HL-60 (cell line): ENCODE measurements at regions not wholly inside any gene's neighbourhood (a gene's known extent, or its start where the extent isn't known, plus 50 kb on each side); places are given as distances from the start of the nearest gene placed in this dataset.

Source experiments
- GABPA ChIP-seq: IDR thresholded peaks from 2 replicates; pipeline ENCODE4 v1.6.1; 2012; ENCODE audit warnings: low read depth
- POLR2AphosphoS5 ChIP-seq: IDR thresholded peaks from 2 replicates; pipeline ENCODE4 v1.6.1; 2012; ENCODE audit warnings: low read depth
- SPI1 ChIP-seq: IDR thresholded peaks from 2 replicates; pipeline ENCODE4 v1.6.1; 2012; ENCODE audit warnings: low read depth, mild to moderate bottlenecking, borderline replicate concordance
- TF ChIP-seq, protein P1 (sequence below): IDR thresholded peaks from one replicate; pipeline ENCODE4 v1.5.1; 2011; ENCODE audit warnings: low read length, control low read depth, inconsistent platforms; ENCODE audit not compliant: insufficient read depth
- TF ChIP-seq, protein P2 (sequence below): IDR thresholded peaks from 2 replicates; pipeline ENCODE4 v1.6.1; 2012; ENCODE audit warnings: low read depth; ENCODE audit not compliant: insufficient replicate concordance

DNA sequence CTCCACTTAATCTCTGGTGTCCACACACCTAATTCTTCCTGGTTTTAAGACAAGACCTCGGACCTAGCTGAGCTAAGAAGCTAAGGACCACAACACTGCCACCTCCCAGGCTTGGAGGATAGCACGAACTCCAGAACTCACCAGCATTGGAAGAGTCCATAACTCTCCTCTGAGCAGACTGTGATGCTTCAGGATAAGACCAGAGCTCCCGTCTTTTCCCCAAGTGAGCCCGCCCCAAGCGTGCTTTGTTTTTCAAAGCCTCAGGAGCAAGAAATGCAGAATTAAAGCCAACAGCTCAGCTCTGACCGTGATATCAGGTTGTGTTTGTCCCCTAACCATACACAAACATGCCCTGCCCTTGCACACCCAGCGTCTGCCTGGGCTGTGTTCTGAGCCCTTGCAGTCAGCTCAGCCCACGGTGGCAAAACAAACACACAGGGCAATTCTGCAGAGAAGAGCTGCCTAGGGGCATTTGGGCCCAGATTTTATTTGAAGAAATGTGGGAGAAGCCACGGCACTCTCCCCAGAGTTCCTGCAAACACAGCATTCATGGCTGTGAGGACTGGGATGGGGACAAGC lies 145.4 kb downstream of the WDR11 start:
- TF ChIP-seq, protein P1, sequence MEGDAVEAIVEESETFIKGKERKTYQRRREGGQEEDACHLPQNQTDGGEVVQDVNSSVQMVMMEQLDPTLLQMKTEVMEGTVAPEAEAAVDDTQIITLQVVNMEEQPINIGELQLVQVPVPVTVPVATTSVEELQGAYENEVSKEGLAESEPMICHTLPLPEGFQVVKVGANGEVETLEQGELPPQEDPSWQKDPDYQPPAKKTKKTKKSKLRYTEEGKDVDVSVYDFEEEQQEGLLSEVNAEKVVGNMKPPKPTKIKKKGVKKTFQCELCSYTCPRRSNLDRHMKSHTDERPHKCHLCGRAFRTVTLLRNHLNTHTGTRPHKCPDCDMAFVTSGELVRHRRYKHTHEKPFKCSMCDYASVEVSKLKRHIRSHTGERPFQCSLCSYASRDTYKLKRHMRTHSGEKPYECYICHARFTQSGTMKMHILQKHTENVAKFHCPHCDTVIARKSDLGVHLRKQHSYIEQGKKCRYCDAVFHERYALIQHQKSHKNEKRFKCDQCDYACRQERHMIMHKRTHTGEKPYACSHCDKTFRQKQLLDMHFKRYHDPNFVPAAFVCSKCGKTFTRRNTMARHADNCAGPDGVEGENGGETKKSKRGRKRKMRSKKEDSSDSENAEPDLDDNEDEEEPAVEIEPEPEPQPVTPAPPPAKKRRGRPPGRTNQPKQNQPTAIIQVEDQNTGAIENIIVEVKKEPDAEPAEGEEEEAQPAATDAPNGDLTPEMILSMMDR, result no peak
- TF ChIP-seq GABPA, result no peak
- no peak for TF ChIP-seq SPI1
- TF ChIP-seq, protein P2, sequence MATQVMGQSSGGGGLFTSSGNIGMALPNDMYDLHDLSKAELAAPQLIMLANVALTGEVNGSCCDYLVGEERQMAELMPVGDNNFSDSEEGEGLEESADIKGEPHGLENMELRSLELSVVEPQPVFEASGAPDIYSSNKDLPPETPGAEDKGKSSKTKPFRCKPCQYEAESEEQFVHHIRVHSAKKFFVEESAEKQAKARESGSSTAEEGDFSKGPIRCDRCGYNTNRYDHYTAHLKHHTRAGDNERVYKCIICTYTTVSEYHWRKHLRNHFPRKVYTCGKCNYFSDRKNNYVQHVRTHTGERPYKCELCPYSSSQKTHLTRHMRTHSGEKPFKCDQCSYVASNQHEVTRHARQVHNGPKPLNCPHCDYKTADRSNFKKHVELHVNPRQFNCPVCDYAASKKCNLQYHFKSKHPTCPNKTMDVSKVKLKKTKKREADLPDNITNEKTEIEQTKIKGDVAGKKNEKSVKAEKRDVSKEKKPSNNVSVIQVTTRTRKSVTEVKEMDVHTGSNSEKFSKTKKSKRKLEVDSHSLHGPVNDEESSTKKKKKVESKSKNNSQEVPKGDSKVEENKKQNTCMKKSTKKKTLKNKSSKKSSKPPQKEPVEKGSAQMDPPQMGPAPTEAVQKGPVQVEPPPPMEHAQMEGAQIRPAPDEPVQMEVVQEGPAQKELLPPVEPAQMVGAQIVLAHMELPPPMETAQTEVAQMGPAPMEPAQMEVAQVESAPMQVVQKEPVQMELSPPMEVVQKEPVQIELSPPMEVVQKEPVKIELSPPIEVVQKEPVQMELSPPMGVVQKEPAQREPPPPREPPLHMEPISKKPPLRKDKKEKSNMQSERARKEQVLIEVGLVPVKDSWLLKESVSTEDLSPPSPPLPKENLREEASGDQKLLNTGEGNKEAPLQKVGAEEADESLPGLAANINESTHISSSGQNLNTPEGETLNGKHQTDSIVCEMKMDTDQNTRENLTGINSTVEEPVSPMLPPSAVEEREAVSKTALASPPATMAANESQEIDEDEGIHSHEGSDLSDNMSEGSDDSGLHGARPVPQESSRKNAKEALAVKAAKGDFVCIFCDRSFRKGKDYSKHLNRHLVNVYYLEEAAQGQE, result no peak
- TF ChIP-seq POLR2AphosphoS5, result no peak
